ENCODE measurements at regions not wholly inside any gene's neighbourhood (a gene's known extent, or its start where the extent isn't known, plus 50 kb on each side); places are given as distances from the start of the nearest gene placed in this dataset.

DNA sequence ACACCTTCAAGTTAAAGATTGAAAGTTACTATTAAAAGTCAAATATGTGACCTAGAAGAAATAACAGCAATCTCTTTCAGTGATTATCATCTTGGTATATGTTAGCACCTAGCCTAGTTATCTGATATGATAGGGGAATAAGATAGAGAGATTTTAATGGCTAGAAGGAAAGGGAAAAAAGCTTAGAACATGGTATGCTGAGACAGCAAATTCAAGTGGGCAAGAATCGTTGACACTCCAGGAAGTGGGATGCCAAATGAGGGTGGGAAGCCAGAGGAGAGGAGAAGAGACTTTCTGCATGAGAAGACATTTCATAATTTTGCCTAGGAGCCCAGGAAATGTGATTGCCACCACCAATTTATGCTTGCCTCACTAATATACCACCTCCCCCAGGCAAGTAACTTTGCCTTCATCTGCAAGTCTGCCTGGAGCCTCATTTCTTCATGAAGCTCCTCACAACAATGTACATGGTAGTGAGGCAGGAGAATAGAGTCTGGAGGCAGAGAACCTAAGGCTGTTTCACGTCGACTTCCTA is 504.9 kb downstream of the TNS1 start:
- H3K4me1 ChIP-seq (replicated peaks; ENCODE audit: insufficient read depth), result no peaks in the 10 kb centered on the region
- no peak for DNase-seq
- POLR2A ChIA-PET (ENCODE audit: unreplicated experiment), result no interaction called here
- no peaks in the 10 kb centered on the region for H3K9me3 ChIP-seq (ENCODE audit: insufficient read depth, low read depth)
- H2AFZ ChIP-seq, result no peak overlapping the region
- no peak overlapping the region for H3K4me3 ChIP-seq
- intact Hi-C loops (cut with micrococcal nuclease; ENCODE audit: unreplicated experiment), result no loop called here
- no peak overlapping the region for H3K4me2 ChIP-seq
- H3F3A ChIP-seq (ENCODE audit: insufficient read depth, low read depth), result no peaks in the 10 kb centered on the region
- H3K79me2 ChIP-seq (ENCODE audit: low read depth), result no peaks in the 10 kb centered on the region
- H4K20me1 ChIP-seq (ENCODE audit: insufficient read depth), result no peaks in the 10 kb centered on the region
- H3K9me2 ChIP-seq (ENCODE audit: insufficient read depth), result no peaks in the 10 kb centered on the region
- H3K27ac ChIP-seq, result no peak overlapping the region
- TF ChIP-seq, protein P1, sequence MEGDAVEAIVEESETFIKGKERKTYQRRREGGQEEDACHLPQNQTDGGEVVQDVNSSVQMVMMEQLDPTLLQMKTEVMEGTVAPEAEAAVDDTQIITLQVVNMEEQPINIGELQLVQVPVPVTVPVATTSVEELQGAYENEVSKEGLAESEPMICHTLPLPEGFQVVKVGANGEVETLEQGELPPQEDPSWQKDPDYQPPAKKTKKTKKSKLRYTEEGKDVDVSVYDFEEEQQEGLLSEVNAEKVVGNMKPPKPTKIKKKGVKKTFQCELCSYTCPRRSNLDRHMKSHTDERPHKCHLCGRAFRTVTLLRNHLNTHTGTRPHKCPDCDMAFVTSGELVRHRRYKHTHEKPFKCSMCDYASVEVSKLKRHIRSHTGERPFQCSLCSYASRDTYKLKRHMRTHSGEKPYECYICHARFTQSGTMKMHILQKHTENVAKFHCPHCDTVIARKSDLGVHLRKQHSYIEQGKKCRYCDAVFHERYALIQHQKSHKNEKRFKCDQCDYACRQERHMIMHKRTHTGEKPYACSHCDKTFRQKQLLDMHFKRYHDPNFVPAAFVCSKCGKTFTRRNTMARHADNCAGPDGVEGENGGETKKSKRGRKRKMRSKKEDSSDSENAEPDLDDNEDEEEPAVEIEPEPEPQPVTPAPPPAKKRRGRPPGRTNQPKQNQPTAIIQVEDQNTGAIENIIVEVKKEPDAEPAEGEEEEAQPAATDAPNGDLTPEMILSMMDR (conservative IDR thresholded peaks at IDR 0.05), result no peak
- no peak for TF ChIP-seq EZH2 (IDR thresholded peaks at IDR 0.05; ENCODE audit: low read depth)
- no peaks in the 10 kb centered on the region for H3K27me3 ChIP-seq (ENCODE audit: insufficient read depth, low read depth)
- CTCF ChIA-PET, result no interaction called here
- no peaks in the 10 kb centered on the region for H3K36me3 ChIP-seq (ENCODE audit: low read depth)
- BruUV-seq (replicated peaks), result no TSS peak

DNA sequence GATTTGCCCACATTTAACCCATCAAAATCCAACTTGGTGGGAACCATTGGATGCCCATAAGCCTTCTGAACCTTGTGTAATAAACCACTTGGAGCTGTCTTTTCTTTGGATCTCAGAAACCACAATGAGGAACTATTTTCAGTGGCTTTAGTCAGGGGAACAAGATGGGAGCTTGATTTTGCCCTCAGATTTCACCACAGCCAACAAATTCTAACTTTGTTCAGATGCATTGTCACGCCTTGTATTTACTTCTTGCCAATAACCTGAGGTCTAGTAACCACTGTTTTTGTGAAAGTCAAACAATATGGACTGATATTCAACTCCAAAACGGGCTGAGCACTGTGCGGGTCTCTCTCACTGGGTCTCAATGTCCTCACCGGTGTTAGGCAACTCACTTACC is 508.2 kb downstream of the TNS1 start:
- H3K9me2 ChIP-seq (ENCODE audit: insufficient read depth), result no peaks in the 10 kb centered on the region
- BruUV-seq (replicated peaks), result no TSS peak
- H3K36me3 ChIP-seq (ENCODE audit: low read depth), result no peaks in the 10 kb centered on the region
- no peak for DNase-seq
- no peak overlapping the region for H3K4me3 ChIP-seq
- no peak for TF ChIP-seq EZH2 (IDR thresholded peaks at IDR 0.05; ENCODE audit: low read depth)
- TF ChIP-seq, protein P1 (conservative IDR thresholded peaks at IDR 0.05), result no peak
- no peak overlapping the region for H2AFZ ChIP-seq
- CTCF ChIA-PET, result no interaction called here
- H3K79me2 ChIP-seq (ENCODE audit: low read depth), result no peaks in the 10 kb centered on the region
- no peaks in the 10 kb centered on the region for H4K20me1 ChIP-seq (ENCODE audit: insufficient read depth)
- intact Hi-C loops (cut with micrococcal nuclease; ENCODE audit: unreplicated experiment), result no loop called here
- no peaks in the 10 kb centered on the region for H3K9me3 ChIP-seq (ENCODE audit: insufficient read depth, low read depth)
- POLR2A ChIA-PET (ENCODE audit: unreplicated experiment), result no interaction called here
- no peak overlapping the region for H3K4me2 ChIP-seq
- H3F3A ChIP-seq (ENCODE audit: insufficient read depth, low read depth), result no peaks in the 10 kb centered on the region
- H3K4me1 ChIP-seq (replicated peaks; ENCODE audit: insufficient read depth), result no peaks in the 10 kb centered on the region
- H3K27me3 ChIP-seq (ENCODE audit: insufficient read depth, low read depth), result no peaks in the 10 kb centered on the region
- H3K27ac ChIP-seq, result no peak overlapping the region

DNA sequence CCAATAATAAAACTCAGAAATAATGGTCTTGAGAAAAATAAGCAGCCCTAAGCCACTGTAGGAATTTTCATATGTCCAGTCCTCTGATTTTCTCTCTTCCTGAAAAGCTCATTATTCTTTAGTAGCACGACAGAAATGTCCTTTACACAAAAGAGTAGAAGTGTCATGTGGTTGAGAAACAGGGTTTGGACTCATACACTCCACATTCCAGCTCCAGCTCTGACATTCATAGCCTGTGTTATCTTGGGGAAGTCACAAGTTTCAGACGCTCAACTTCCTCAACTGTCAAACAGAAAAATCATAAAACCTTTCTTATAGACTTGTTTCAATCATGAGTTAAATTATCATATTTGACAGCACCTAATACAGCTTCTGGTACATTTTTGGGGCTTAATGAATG is 511.5 kb downstream of the TNS1 start:
- ChIA-PET POLR2A (ENCODE audit: unreplicated experiment) (no interaction called here), CTCF (interaction anchor here (0.5 kb wide), 1 partner anchor 19 kb away, joined by 3 read pairs; no protein-coding TSS in a partner anchor)

More for the DNA sequence above, 511.5 kb downstream of the TNS1 start:
- no peak overlapping the region for H3K27ac ChIP-seq
- no peaks in the 10 kb centered on the region for H3K36me3 ChIP-seq (ENCODE audit: low read depth)
- no peaks in the 10 kb centered on the region for H3K79me2 ChIP-seq (ENCODE audit: low read depth)
- TF ChIP-seq EZH2 (IDR thresholded peaks at IDR 0.05; ENCODE audit: low read depth), result no peak
- no peak overlapping the region for H3K4me3 ChIP-seq
- no peak overlapping the region for H3K4me2 ChIP-seq
- no peaks in the 10 kb centered on the region for H3K9me3 ChIP-seq (ENCODE audit: insufficient read depth, low read depth)
- H2AFZ ChIP-seq, result no peak overlapping the region
- H3F3A ChIP-seq (ENCODE audit: insufficient read depth, low read depth), result no peaks in the 10 kb centered on the region; the same call in 1 of the 2 replicates
- no peaks in the 10 kb centered on the region for H4K20me1 ChIP-seq (ENCODE audit: insufficient read depth)
- no peaks in the 10 kb centered on the region for H3K4me1 ChIP-seq (replicated peaks; ENCODE audit: insufficient read depth)
- BruUV-seq (replicated peaks), result no TSS peak
- H3K27me3 ChIP-seq (ENCODE audit: insufficient read depth, low read depth), result no peaks in the 10 kb centered on the region
- intact Hi-C loops (cut with micrococcal nuclease; ENCODE audit: unreplicated experiment), result no loop called here
- DNase-seq, result no peak
- no peaks in the 10 kb centered on the region for H3K9me2 ChIP-seq (ENCODE audit: insufficient read depth)

All from PC-9 (cell line).